ENCODE measurements at regions not wholly inside any gene's neighbourhood (a gene's known extent, or its start where the extent isn't known, plus 50 kb on each side); places are given as distances from the start of the nearest gene placed in this dataset.
"Not testable (repeated sequence)": the region's sequence is repeated elsewhere in the genome, so short reads cannot be mapped to it uniquely, and the experiment has no call there.

- FAIRE-seq (no peak), DNase-seq (ENCODE audit: low spot score in 2 of 2) (no peak)
These were observed 198.7 kb downstream of the KCNJ2 start for GRCh38 chr17:70368011-70368410.

GRCh38 chr17:70369391-70369790 is 200.1 kb downstream of the KCNJ2 start:
- no peak for DNase-seq (ENCODE audit: low spot score in 2 of 2)
- FAIRE-seq: no peak

GRCh38 chr17:70370816-70371215 is 201.5 kb downstream of the KCNJ2 start:
- no peak for FAIRE-seq
- DNase-seq (ENCODE audit: low spot score in 2 of 2): no peak

GRCh38 chr17:70373369-70373768 is 204.0 kb downstream of the KCNJ2 start:
- no peak for FAIRE-seq
- DNase-seq (ENCODE audit: low spot score in 2 of 2): no peak

- DNase-seq (ENCODE audit: low spot score in 2 of 2) (no peak), FAIRE-seq (no peak)
These were observed 205.2 kb downstream of the KCNJ2 start for GRCh38 chr17:70374496-70374895.

GRCh38 chr17:70375406-70375805 is 206.1 kb downstream of the KCNJ2 start:
- no peak for DNase-seq (ENCODE audit: low spot score in 2 of 2)
- no peak for FAIRE-seq

- DNase-seq (ENCODE audit: low spot score in 2 of 2) (no peak), FAIRE-seq (no peak)
These were observed 206.8 kb downstream of the KCNJ2 start for GRCh38 chr17:70375813-70376770.

- FAIRE-seq: no peak
These were observed 208.3 kb downstream of the KCNJ2 start for GRCh38 chr17:70377654-70378053.

GRCh38 chr17:70378076-70378475 is 208.7 kb downstream of the KCNJ2 start:
- FAIRE-seq (no peak), DNase-seq (ENCODE audit: low spot score in 2 of 2) (no peak)

More at GRCh38 chr17:70377654-70378053, 208.3 kb downstream of the KCNJ2 start:
- DNase-seq (ENCODE audit: low spot score in 2 of 2): no peak

GRCh38 chr17:70379945-70380344 is 210.6 kb downstream of the KCNJ2 start:
- FAIRE-seq: no peak
- no peak for DNase-seq (ENCODE audit: low spot score in 2 of 2)

GRCh38 chr17:70381916-70382315 is 212.6 kb downstream of the KCNJ2 start:
- DNase-seq (ENCODE audit: low spot score in 2 of 2): not testable (repeated sequence)
- peak; percentile 53 for FAIRE-seq

GRCh38 chr17:70388326-70388725 is 219.0 kb downstream of the KCNJ2 start:
- DNase-seq (ENCODE audit: low spot score in 2 of 2): no peak
- FAIRE-seq: no peak

- not testable (repeated sequence) for DNase-seq (ENCODE audit: low spot score in 2 of 2); FAIRE-seq
These were observed 220.0 kb downstream of the KCNJ2 start for GRCh38 chr17:70389232-70389757.

GRCh38 chr17:70390049-70390448 is 220.7 kb downstream of the KCNJ2 start:
- no peak for FAIRE-seq

GRCh38 chr17:70394473-70395232 is 225.3 kb downstream of the KCNJ2 start:
- DNase-seq (ENCODE audit: low spot score in 2 of 2): no peak
- FAIRE-seq: no peak

More at GRCh38 chr17:70390049-70390448, 220.7 kb downstream of the KCNJ2 start:
- DNase-seq (ENCODE audit: low spot score in 2 of 2): no peak

GRCh38 chr17:70405492-70406220 is 236.3 kb downstream of the KCNJ2 start:
- FAIRE-seq (no peak), DNase-seq (ENCODE audit: low spot score in 2 of 2) (no peak)

GRCh38 chr17:70407506-70407905 is 238.2 kb downstream of the KCNJ2 start:
- DNase-seq (ENCODE audit: low spot score in 2 of 2): no peak
- no peak for FAIRE-seq

- DNase-seq (ENCODE audit: low spot score in 2 of 2): no peak
- no peak for FAIRE-seq
These were observed 239.4 kb downstream of the KCNJ2 start for GRCh38 chr17:70408768-70409167.

- FAIRE-seq: no peak
- no peak for DNase-seq (ENCODE audit: low spot score in 2 of 2)
These were observed 245.0 kb downstream of the KCNJ2 start for GRCh38 chr17:70414300-70414699.

- DNase-seq (ENCODE audit: low spot score in 2 of 2): no peak
- no peak for FAIRE-seq
These were observed 251.6 kb downstream of the KCNJ2 start for GRCh38 chr17:70420861-70421445.

Measured in frontal cortex (tissue), 3 donors.